ENCODE measurements at regions not wholly inside any gene's neighbourhood (a gene's known extent, or its start where the extent isn't known, plus 50 kb on each side); places are given as distances from the start of the nearest gene placed in this dataset.

DNA sequence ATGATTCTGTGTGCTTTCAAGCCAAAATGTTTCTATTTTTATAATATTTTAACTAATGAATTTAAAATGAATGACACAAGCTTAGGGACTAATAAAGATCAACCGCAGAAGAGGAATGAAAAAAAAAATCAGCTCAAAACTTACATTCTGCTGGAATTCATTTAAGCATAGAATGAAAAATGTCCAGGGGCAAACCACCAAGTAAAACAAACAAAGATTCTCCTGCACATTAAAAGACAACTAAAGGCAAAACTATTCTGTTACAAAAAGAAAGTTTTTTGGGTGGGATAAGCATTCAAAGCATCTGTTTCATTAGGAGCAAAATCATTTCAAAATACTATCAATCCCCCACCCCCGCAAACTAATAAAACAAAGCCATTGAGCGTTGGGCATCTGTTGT is 99.3 kb upstream of the SOX11 start:
- Histone ChIP-seq H3K4me2 (no peak overlapping the region), H3K27me3 (no peaks in the 10 kb centered on the region), H3K4me3 (no peak overlapping the region), H3K9ac (no peak overlapping the region), H3K36me3 (no peaks in the 10 kb centered on the region), H3K4me1 (no peaks in the 10 kb centered on the region), H3K79me2 (ENCODE audit: low read depth) (no peaks in the 10 kb centered on the region), H3K27ac (no peak overlapping the region), H2AFZ (replicated peaks) (no peak overlapping the region), H3F3A (ENCODE audit: low read depth) (no peaks in the 10 kb centered on the region), H3K9me3 (ENCODE audit: low read depth) (no peaks in the 10 kb centered on the region), H4K20me1 (ENCODE audit: low read depth) (no peaks in the 10 kb centered on the region)
- TF ChIP-seq, protein P1, sequence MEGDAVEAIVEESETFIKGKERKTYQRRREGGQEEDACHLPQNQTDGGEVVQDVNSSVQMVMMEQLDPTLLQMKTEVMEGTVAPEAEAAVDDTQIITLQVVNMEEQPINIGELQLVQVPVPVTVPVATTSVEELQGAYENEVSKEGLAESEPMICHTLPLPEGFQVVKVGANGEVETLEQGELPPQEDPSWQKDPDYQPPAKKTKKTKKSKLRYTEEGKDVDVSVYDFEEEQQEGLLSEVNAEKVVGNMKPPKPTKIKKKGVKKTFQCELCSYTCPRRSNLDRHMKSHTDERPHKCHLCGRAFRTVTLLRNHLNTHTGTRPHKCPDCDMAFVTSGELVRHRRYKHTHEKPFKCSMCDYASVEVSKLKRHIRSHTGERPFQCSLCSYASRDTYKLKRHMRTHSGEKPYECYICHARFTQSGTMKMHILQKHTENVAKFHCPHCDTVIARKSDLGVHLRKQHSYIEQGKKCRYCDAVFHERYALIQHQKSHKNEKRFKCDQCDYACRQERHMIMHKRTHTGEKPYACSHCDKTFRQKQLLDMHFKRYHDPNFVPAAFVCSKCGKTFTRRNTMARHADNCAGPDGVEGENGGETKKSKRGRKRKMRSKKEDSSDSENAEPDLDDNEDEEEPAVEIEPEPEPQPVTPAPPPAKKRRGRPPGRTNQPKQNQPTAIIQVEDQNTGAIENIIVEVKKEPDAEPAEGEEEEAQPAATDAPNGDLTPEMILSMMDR (IDR thresholded peaks at IDR 0.05): no peak
- TF ChIP-seq EZH2 (IDR thresholded peaks at IDR 0.05): no peak
- no peak for TF ChIP-seq EZH2phosphoT487 (IDR thresholded peaks at IDR 0.05)
- no peak for DNase-seq (ENCODE audit: low spot score)
- no peak overlapping the region for H3K4me3 Mint-ChIP-seq
- peaks cover 3% of the 10 kb centered on the region for H3K27me3 Mint-ChIP-seq (ENCODE audit: insufficient read depth, low read depth)
- no peaks in the 10 kb centered on the region for H3K36me3 Mint-ChIP-seq
- H3K4me1 Mint-ChIP-seq: peaks cover 2% of the 10 kb centered on the region
- no peaks in the 10 kb centered on the region for H3K9me3 Mint-ChIP-seq
- no peak overlapping the region for H3K27ac Mint-ChIP-seq

DNA sequence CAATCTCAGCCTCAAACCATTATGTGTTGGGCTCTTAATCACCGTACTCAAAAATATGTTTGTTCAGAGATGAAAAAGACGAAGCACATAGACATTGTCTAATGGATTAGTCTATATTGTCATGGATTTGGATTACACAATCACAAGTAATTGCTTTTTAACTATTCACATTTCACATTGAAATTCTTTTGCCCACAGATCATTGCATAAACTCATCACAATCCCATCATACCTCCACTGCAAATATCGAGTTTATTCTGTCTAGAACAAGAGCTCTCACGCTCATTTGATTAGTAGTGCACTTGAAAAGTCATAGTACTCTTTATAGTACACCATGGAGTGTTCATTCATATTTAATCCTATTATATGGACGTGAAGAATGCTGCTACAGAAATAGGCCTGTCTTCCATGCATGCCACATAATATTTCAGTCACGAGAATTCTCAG is 97.9 kb upstream of the SOX11 start:
- Mint-ChIP-seq H3K27ac (no peak overlapping the region), H3K27me3 (ENCODE audit: insufficient read depth, low read depth) (no peaks in the 10 kb centered on the region), H3K9me3 (no peaks in the 10 kb centered on the region), H3K36me3 (no peaks in the 10 kb centered on the region), H3K4me3 (no peak overlapping the region), H3K4me1 (peaks cover 2% of the 10 kb centered on the region)
- H3K4me2 ChIP-seq: no peak overlapping the region
- no peaks in the 10 kb centered on the region for H3F3A ChIP-seq (ENCODE audit: low read depth)
- H3K9ac ChIP-seq: no peak overlapping the region
- no peak for DNase-seq (ENCODE audit: low spot score)
- no peak overlapping the region for H3K4me3 ChIP-seq
- H3K27me3 ChIP-seq: no peaks in the 10 kb centered on the region
- TF ChIP-seq, protein P1 (IDR thresholded peaks at IDR 0.05): no peak
- TF ChIP-seq EZH2phosphoT487 (IDR thresholded peaks at IDR 0.05) (no peak), EZH2 (IDR thresholded peaks at IDR 0.05) (no peak)
- no peaks in the 10 kb centered on the region for H3K4me1 ChIP-seq
- H3K9me3 ChIP-seq (ENCODE audit: low read depth): no peaks in the 10 kb centered on the region
- H3K79me2 ChIP-seq (ENCODE audit: low read depth): no peaks in the 10 kb centered on the region
- no peak overlapping the region for H3K27ac ChIP-seq
- H2AFZ ChIP-seq (replicated peaks): no peak overlapping the region
- no peaks in the 10 kb centered on the region for H4K20me1 ChIP-seq (ENCODE audit: low read depth)
- no peaks in the 10 kb centered on the region for H3K36me3 ChIP-seq

DNA sequence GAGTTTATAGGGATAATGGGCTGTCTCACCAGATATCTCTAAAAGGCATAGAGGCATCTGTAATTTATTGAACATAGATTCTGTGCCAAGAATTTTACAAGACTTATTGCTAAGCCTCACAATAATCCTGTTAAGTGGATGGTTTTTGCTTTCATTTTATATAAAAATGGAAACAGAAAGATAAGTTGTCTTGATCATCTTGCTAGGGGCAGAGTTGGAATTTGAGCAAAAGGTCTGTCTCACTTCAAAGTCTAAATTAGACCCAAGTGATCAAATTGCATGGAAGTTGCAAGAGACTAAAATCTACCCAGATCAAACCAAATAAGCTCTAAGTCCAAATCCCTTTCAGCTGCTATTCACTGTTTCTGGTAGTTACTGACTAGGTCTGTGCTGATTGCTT is 95.3 kb upstream of the SOX11 start:
- H3K9me3 Mint-ChIP-seq: no peaks in the 10 kb centered on the region
- TF ChIP-seq, protein P1 (IDR thresholded peaks at IDR 0.05): no peak
- no peak for TF ChIP-seq EZH2 (IDR thresholded peaks at IDR 0.05)
- TF ChIP-seq EZH2phosphoT487 (IDR thresholded peaks at IDR 0.05): no peak
- H3K4me3 ChIP-seq: no peak overlapping the region
- H3F3A ChIP-seq (ENCODE audit: low read depth): no peaks in the 10 kb centered on the region
- H3K9ac ChIP-seq: no peak overlapping the region
- H3K4me2 ChIP-seq: no peak overlapping the region
- no peak overlapping the region for H3K27ac ChIP-seq
- DNase-seq (ENCODE audit: low spot score): no peak
- no peaks in the 10 kb centered on the region for H3K36me3 ChIP-seq
- H2AFZ ChIP-seq (replicated peaks): no peak overlapping the region
- H3K79me2 ChIP-seq (ENCODE audit: low read depth): no peaks in the 10 kb centered on the region
- H3K27ac Mint-ChIP-seq: no peak overlapping the region
- peaks cover 2% of the 10 kb centered on the region for H3K4me1 Mint-ChIP-seq
- H4K20me1 ChIP-seq (ENCODE audit: low read depth): no peaks in the 10 kb centered on the region
- H3K27me3 ChIP-seq: no peaks in the 10 kb centered on the region
- no peaks in the 10 kb centered on the region for H3K36me3 Mint-ChIP-seq
- H3K27me3 Mint-ChIP-seq (ENCODE audit: insufficient read depth, low read depth): no peaks in the 10 kb centered on the region
- no peaks in the 10 kb centered on the region for H3K4me1 ChIP-seq
- H3K9me3 ChIP-seq (ENCODE audit: low read depth): no peaks in the 10 kb centered on the region
- no peak overlapping the region for H3K4me3 Mint-ChIP-seq

Measured in neural progenitor cell (in vitro differentiated cells).